Umbilical cord (tissue), 1 donor: ENCODE measurements at regions not wholly inside any gene's neighbourhood (a gene's known extent, or its start where the extent isn't known, plus 50 kb on each side); places are given as distances from the start of the nearest gene placed in this dataset.

Experiments
- DNase-seq: peaks from one replicate; pipeline ENCODE4 v3.0.0-alpha.2; 2015; ENCODE audit warnings: low spot score

DNA sequence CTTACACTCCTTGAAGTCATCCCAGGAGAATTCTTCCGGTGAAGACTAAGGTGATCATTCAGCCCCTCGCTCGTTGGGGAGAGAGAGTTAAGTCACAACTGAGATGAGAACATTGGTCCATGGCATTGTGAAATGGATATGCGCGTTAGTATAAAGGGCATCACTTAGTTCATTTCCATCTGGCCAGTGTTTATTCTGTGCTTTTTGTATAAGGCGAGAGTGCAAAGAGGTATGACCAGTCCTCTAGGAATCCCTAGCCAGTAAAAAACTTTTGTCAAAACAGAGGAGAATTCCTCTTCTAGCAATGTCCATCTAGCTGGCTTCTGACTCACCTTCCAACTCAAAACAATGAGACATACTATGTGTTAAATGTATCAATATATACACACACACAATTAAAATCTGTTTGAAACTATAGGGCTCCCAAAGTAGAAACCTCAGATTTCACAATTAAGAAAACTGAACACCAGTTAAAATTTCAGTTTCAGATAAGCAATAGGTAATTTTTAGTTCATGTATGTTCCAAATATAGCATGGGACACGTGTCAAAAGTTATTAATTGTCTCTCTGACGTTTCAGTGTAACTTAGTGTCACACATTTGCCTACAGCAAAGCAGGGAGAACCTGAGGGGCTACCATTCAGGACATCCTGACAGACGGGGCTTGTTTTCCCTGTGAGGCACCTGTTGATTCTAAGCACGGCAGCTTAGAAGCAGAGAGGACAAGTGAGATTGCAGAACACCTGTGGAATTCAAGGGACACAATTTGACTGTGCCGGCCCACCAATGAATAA lies 158.9 kb downstream of the KLF6 start:
- DNase-seq: no peak

DNA sequence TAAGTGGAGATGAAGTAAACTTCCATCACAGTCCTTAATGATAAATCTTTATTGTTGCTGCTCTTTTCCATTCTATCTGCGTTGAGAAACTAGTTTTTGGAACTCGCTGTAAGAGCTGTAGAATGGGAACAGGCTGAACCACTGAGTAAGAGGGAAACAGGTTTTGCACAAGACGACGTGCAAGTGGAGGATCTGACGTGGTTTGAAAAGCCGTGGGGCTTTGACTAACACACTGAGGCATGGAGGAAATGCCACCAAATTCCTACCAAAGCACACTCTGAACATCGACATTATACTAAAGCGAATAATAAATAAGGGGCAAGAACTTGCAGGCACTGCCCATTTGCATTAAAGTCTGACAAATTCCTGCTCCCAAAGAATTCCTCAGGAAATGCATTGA lies 160.6 kb downstream of the KLF6 start:
- DNase-seq: peak; percentile 33

DNA sequence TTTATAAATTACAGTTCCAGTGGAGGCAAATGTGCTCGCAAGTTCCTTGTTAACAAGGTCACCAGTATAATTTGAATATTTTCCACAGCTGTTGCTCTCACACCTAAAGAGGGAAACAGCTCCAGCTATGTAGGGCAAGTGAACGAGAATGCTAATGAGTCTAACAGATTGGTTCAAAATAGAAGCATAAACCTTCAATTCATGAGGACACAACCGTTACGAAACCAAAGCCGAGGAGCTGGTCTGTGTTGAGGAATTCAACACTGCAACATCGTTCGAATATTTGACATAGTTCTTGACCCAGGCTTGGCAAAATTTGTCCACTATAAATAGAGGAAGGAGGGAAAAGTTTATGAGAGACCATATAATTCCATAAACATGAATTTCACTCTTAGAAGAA lies 161.3 kb downstream of the KLF6 start:
- peak; percentile 76 for DNase-seq

DNA sequence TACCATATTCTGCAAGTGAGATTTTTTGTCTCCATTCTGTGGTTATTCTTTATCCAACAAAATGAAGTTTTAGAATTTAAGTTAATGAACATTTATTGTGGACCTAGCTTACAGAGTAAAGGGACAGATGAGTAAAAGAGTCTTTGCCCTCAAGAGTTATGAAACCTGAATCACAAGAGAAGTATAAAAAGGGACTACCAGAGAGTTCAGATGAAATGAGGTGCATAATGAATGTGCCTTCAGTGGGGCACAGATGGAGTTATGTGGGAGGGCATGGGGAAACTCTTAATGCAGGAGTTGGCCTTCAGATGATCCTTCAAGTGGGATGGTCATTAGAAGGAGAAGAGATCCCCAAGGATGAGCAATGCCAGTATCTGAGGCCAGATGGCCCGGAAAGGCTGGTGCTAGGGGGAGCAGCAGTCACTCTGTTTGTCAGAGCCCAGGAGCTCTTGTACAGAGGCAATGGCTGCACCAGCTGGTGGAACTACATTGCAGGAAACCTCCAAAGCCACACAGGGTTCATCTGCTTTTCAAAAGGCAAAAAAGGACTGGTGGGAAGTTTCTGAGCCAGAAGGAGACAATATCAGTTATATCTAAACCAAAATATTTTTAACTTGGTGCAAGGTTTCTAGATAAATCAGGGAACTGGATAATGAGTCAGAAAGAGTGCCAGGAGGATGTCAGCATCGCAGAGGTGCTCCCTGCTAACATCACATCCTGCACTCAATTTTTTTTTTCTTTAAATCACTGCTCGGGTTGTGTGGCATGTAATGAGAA lies 162.0 kb downstream of the KLF6 start:
- DNase-seq: no peak

DNA sequence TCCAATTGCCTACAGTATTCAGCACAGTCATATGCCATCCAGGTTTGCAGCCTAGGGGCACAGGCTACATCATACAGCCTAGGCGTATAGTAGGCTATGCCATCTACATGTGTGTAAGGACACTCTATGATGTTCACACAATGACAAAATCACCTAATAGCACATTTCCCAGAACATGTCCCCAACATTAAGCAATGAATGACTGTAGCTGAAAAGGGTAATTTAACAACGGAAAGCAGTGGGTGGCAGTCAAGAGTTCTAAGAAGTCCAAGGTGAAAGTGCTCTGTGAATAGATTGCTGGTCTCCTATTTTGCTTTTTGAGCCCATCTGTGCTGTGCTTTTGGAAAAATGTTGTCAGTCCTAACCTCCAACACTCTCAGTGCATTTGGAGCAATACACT lies 162.6 kb downstream of the KLF6 start:
- no peak for DNase-seq

DNA sequence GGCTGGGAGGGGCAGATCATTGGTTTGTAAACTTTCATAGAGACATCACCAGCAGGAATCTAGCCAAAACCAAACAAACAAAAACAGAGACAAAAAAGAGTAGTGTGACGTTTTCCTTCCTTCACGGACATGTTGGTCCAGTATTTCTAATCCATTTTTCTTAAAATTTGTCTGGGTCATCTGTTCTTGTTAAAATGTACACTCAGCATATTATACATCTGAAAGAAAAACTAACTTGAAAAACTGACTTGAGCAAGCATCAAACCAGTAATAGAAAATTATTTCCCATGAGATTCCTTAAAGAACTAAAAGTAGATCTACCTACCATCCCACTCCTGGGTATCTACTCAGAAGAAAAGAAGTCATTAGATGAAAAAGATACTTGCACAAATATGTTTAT lies 164.2 kb downstream of the KLF6 start:
- no peak for DNase-seq

DNA sequence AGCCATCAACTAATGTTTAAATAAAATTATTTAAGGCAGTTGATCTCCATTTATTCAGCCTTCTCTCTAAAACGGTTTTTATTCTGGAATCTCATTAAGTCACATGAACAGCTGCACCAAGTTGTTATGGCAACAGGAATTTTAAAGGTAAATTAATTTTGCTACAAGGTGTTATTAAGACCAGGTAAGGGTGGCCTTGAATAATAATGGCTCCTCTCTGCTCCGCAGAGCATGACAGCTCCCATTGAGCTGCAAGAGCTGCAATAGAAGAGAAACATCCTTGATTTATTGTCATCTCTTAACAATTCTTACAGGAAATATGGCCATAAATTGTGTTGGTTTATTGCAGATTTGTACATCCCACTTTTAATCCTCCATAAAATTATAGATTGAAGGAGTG lies 165.8 kb downstream of the KLF6 start:
- DNase-seq: no peak

DNA sequence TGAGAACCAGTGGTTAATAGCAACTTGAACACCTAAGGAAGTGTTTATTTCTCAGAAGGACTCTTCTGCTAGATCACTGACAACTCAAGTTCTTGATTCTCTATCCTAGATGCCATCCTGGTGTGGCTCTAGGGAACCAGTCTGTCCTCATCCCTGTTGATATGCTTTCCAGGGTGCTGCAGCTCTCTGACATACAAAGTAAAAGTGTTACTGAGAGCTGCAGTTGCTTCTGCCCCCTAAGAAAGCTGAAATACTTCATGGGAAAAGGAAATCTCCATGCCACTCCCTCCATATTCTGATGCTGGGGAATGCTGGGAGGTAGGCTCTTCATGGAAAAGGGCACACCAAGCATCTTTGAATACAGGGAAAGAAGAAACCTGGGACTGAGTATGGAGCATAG lies 168.1 kb downstream of the KLF6 start:
- DNase-seq: no peak

DNA sequence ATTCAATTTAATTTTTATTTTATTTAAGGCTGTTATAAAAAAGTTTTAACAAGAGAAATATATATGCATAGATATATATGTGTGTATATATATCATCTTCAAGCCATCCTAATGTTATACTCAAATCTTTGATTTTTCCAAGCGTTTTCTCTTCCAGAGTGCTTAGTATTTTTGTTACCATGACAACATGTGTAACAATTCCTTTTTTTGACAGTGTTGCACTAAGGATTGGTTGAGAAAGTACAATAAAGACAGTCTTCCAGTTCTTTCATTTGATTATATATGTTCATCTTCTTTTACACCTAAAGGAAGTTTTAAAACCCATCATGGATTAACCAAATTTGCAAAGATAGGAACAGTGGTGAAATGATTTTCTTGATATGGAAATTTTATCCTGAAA lies 171.7 kb downstream of the KLF6 start:
- DNase-seq: no peak

DNA sequence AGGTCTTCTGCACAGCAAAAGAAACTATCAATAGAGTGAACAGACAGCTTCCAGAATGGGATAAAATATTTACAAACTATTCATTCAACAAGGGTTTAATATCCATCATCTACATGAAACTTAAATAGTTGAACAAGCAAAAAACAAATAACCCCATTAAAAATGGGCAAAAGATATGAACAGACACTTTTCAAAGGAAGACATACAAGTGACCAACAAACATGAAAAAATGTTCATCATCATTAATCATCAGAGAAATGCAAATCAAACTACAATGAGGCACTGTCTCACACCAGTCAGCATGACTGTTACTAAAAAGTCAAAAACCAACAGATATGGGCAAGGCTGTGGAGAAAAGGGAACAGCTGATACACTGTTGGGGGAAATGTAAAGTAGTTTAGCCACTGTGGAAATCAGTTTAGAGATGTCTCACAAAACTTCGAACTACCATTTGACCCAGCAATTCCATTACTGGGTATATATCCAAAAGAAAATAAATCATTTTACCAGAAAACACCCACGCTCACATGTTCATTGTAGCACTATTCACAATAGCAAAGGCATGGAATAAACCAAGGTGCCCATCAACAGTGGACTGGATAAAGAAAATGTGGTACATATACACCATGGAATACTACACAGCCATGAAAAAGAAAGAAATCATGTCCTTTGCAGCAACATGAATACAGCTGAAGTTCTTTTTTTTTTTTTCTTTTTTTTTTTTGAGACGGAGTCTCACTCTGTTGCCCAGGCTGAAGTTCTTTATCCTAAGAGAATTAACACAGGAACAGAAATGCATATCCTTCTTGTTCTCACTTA lies 172.6 kb downstream of the KLF6 start:
- no peak for DNase-seq

DNA sequence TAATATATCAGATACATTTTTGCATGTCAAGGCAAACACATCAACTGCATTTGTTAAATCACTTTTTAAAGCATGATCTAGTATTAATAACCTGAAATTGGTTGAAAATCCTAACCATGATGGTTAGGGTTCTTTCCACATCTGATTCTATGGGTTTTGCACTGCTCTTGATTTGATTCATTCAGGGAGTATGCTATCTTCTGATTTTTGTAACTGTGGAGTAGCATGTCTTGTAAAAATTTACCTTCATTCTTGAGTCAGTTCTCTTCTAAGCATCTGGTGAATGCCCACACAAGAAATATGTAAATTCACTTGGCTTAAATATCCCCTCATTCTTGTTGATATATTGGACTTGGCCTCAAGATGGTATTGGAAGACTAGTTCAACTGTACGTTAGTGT lies 178.7 kb downstream of the KLF6 start:
- DNase-seq: no peak

DNA sequence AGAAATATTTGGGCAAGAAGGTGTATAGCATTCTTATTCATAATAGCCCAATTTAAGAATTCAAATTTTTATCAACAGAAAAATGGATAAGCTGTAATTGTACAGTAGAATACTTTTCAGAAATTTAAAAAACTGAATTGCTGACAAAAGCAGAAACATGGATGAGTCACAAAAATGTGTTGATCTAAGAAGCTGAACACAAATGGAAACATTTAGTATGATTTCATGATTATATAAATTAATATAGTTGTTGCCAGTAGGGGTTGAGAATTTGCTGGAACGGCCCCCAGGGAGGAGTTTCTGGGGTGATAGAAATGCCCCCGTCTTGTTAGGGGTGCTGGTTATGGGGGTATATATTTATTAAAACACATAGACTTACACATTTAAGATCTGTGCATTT lies 179.1 kb downstream of the KLF6 start:
- DNase-seq: no peak

DNA sequence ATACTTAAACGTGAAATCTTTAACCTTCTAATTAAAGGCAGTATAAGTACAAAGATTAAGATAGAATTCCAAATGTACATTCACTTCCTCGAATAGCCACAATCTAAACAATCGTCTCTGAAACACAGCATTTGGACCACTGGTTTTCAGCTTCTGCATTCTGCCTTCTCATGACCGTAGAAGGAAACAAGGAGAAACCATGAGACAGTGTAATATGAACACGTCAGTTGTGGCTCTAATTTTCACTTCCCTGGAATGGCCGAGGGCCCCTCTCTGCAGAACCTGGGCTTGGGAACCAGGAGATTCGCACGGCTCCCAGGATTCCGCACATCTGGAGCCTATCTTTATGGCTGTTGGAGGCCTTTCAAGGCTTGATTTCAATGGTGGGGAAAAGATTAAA lies 189.3 kb downstream of the KLF6 start:
- DNase-seq: peak; percentile 6

DNA sequence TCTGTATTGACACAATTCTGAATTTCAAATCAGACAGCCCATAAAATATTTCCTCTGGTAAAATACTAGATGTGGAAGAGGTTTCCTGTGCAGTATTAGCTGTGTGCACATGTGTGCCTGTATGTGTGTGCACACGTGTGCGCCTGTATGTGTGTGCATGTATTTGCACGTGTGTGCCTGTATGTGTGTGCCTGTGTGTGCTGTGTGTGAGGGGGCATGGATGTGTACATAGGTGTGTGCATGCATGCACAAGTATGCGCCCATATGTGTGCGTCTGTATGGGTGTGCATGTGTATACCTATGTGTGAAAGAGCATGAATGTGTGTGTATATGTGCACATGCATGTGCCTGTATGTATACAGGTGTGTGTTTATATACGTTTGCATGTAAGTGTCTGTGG lies 191.4 kb downstream of the KLF6 start:
- DNase-seq: no peak

DNA sequence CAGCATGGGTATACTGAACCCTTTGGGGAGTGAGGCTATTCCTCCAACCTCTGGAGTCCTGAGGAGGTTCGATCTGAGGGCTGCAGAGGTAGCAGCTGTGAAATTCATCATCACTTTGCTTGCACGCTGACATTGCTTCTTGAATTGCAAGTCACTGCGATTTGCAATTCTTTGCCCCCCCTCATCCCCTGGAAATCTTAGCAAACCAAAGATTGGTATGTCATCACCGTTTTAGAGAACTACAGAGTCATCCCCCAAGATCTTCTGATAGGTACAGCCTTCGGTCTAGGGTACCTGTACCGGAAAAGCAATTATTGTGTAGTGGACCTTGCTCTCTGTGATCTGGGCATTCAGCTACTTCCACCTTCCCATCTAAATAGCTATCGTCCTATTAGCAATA lies 192.6 kb downstream of the KLF6 start:
- no peak for DNase-seq

DNA sequence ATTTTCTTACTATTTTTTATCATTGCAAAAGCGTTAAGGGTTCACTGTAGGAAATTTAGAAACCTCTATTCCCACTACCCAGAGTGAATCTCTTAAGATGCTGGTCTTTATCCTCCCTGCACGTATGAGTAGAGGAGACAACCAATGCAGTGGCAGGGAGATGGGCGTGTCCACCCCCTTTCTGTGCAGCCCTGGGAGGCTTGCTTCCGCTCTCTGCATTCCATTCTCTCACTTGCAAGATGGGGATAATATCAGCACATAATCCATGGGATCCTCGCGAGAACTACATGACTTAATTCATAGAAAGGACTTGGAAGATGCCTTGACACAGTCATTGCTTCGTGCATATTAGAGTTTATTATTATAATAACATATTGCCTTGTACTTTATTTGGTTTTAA lies 196.2 kb downstream of the KLF6 start:
- DNase-seq: no peak

DNA sequence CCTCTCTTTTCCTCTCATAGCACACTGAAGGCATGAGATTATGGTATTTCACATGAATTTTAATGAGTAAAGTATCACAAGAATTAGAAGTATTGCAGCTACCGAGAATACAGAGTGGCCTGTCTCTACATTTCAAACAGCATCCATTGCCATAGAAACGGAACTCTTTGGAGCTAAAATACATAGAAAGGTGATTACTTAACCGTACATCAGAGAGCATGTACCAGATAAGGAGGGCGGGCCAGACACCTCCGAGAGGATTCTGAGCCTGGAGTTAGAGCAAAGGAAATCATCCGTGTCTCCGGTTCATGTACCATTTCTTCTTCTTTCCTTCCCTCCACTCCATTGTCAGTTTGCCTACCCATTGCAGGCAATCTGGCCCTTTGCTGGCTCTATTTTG lies 196.7 kb downstream of the KLF6 start:
- DNase-seq: no peak

DNA sequence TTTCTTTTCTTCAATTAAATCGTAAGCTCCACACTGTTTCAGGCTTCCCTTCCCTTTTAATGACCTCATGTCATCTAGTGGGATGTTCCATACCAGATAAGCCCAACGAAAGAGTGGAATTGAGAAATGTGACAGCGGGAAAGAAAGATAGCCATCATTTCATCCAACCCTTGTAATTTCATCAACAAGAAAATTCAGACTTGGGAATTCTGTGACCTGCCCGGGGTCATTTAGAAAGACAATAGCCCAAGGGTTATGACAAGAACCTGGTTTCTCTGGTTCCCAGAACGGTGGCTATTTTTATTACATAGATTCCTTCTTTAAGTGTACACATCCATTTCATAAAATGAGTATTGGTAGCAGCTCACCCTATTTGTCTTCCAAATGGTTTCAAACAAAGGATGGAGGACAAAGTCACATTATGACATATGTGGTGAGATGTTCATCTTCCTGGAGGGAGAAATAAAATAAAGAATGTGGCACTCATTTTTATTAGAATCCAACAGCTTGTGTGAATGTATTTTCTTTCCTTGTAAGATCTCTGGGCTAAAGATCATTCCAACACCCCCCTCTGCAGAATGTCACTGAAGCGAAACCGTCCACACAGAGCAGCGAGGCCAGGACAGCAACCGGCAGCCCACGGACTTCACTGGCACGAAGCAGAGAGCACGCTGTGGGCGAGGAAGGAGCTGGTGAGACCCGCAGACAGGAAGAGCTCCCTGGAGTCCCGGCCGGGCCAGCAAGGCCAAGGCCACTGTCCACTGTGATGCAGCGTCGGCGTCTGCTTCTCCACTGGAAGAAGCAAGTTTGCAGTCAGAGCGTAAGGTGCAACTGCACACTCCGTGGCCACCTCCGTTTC lies 199.9 kb downstream of the KLF6 start:
- no peak for DNase-seq

DNA sequence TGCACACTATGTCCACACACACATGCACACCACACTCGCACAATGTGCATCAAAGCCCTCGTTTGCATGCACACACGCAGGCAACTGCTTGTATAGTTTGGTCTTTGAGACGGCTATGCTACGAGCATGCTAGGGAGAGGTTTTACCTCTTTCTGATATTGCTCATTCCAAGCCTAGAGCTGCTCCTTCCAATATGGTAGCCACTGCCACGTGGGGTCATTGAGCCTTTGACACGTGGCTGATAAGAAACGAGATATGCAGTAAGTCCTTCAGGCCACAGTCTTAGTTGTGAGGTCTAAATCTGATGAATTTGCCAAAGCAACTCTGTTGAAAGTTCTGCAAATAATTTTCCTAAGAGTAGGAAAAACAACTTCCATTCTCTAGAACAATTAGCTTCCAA lies 204.4 kb downstream of the KLF6 start:
- DNase-seq: no peak

DNA sequence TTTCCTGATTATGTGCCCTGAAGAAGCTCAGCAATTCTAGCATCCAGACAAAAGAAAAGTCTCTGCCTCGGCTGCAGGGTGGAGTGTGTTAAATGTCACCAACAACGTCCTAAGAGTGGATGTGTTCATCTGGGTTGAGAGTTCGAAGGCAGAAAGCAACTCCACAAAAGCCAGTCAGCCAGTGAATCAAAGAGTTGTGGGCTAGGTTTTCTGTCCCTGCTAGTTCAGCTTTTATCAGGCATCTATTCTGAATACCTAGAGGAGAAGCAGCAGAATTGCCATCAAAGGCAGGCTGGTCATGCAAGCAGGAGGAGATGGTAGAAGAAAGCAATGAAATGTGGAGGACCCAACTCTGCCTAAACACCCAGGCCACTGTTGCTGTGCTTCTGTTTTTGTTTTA lies 205.2 kb downstream of the KLF6 start:
- no peak for DNase-seq

DNA sequence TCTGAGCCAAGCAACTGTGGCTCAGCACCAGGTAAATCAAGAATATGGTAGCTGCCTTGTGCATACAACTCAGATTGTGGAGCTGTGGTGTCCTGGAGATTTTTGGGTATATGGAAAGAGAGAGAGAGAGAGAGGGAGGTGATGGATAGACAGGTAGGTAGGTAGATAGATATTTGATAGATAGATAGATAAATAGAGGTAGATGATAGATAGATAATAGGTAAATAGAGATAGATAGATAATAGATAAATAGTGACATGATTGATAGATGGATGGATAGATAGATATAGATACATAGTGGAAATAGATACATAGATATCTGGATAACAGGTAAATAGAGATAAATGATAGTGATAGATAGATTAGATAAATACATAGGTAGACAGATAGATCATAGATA lies 206.3 kb downstream of the KLF6 start:
- DNase-seq: no peak

DNA sequence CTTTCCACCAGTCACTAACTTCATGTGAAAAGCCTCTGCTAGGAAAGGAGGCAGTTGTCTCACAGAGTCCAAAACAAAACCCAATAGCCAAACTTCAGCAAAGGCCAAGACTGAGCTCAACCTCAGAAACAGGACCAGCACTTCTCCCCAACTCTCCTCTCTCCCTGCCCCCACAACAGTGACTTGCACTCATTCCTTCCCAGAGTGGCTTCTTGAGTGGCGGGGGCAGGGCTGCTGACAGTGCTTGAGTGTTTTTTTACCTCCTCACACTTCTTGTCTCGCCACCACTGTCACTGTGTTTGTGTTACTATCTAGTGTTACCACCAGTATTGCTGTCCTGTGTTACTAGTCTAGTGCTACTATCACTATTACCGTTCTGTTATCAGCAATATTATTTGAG lies 206.8 kb downstream of the KLF6 start:
- DNase-seq: no peak
